H1 (cell line): ENCODE measurements at regions not wholly inside any gene's neighbourhood (a gene's known extent, or its start where the extent isn't known, plus 50 kb on each side); places are given as distances from the start of the nearest gene placed in this dataset.

ENCODE experiments used
- CHD2 ChIP-seq: IDR thresholded peaks from 2 replicates; pipeline ENCODE4 v1.6.1; 2012; ENCODE audit warnings: low read length, improper control_type of control experiment
- PHF8 ChIP-seq: fragments of 200-600 bp; sonication (generic); conservative IDR thresholded peaks from 2 replicates; pipeline ENCODE4 v1.7.1; 2012; ENCODE audit warnings: low read depth, mild to moderate bottlenecking, inconsistent platforms, low read length, moderate library complexity
- POLR2AphosphoS5 ChIP-seq: IDR thresholded peaks from 2 replicates; pipeline ENCODE4 v1.6.1; 2011; ENCODE audit warnings: low read depth, low read length
- SIX5 ChIP-seq: IDR thresholded peaks from 2 replicates; pipeline ENCODE4 v1.6.1; 2011; ENCODE audit warnings: mild to moderate bottlenecking, low read depth, low read length
- TF ChIP-seq, protein P1 (sequence below), 3 experiments: IDR thresholded peaks; 1 replicate in 2 of 3; 2 replicates in 1 of 3; pipeline versions ENCODE4 v1.5.1 to v1.6.1; 2011; ENCODE audit warnings: low read length in 3 of 3, mild to moderate bottlenecking in 3 of 3, inconsistent platforms in 2 of 3, low read depth in 1 of 3, moderate library complexity in 1 of 3; ENCODE audit not compliant: insufficient read depth in 1 of 3; ENCODE audit errors: control extremely low read depth in 1 of 3

DNA sequence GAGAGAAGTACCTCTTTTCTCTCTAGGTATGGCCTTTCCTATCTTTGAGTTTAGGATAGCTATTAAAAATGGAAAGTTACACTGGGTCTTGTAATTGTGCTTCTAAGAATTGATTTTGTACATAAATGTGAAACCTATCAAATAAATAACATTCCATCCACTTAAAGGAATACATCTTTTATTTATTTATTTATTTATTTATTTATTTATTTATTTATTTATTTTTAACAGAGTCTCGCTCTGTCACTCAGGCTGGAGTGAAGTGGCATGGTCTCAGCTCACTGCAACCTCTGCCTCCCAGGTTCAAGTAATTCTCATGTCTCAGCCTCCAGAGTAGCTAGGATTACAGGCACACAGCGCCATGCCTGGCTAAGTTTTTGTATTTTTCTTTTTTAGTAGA lies 1114.0 kb upstream of the EEF2KMT start:
- TF ChIP-seq, protein P1, sequence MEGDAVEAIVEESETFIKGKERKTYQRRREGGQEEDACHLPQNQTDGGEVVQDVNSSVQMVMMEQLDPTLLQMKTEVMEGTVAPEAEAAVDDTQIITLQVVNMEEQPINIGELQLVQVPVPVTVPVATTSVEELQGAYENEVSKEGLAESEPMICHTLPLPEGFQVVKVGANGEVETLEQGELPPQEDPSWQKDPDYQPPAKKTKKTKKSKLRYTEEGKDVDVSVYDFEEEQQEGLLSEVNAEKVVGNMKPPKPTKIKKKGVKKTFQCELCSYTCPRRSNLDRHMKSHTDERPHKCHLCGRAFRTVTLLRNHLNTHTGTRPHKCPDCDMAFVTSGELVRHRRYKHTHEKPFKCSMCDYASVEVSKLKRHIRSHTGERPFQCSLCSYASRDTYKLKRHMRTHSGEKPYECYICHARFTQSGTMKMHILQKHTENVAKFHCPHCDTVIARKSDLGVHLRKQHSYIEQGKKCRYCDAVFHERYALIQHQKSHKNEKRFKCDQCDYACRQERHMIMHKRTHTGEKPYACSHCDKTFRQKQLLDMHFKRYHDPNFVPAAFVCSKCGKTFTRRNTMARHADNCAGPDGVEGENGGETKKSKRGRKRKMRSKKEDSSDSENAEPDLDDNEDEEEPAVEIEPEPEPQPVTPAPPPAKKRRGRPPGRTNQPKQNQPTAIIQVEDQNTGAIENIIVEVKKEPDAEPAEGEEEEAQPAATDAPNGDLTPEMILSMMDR (IDR thresholded peaks at IDR 0.05; ENCODE audit: control extremely low read depth in 1 of 3, insufficient read depth in 1 of 3, low read depth in 1 of 3, low read length in 3 of 3) = no peak
- TF ChIP-seq CHD2 (no peak), PHF8 (no peak), SIX5 (no peak), POLR2AphosphoS5 (no peak)
